ENCODE measurements at regions not wholly inside any gene's neighbourhood (a gene's known extent, or its start where the extent isn't known, plus 50 kb on each side); places are given as distances from the start of the nearest gene placed in this dataset.

- TF ChIP-seq POU2F2 (IDR thresholded peaks at IDR 0.05; ENCODE audit: low read depth, low read length) (no peak), TAF1 (IDR thresholded peaks at IDR 0.05; ENCODE audit: low read depth, low read length) (no peak)
Measured at GRCh38 chr5:82446809-82447208, 168.7 kb upstream of the RPS23 start.
